ENCODE measurements at regions not wholly inside any gene's neighbourhood (a gene's known extent, or its start where the extent isn't known, plus 50 kb on each side); places are given as distances from the start of the nearest gene placed in this dataset.

GRCh38 chr20:52921340-52921739, 50.8 kb upstream of the TSHZ2 start:
- DNase-seq: no peak

DNA sequence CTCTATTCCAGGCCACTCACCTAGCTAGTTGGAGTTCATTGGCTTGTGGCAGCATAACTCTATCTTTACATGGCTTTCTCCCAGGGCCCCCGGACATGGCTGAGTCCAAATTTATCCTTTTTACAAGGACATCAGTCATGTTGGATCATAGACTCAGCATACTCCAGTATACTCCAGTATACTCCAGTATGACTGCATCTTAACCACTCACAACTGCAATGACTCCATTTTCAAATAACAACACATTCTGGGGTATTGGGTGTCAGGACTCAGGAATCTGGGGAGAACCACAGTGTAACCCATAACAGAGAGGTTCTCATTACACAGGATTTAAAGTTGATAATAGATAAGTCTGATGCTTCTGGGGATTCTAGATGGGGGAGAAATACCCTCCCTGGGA, 53.8 kb upstream of the TSHZ2 start:
- DNase-seq: no peak

DNA sequence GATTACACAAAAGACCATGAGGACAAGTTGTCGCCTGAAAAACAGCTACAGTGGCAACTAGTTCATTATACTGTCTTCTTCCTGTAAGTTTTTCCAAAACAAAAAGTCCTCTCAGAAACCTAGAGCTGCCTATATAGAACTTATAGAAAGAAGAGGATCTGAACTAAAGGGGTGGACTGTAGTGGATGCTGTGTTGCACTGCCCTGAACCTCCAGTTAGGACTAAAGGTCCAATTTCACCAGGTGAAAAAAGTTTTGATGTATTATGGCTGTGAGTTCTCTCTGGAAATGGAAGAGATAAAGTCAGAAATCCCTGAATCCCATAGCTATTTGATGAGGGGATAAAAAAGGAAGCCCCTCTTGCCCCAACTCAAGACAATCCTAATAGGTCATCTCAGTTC, 56.6 kb upstream of the TSHZ2 start:
- no peak for DNase-seq

GRCh38 chr20:52914870-52915269, 57.3 kb upstream of the TSHZ2 start:
- no peak for DNase-seq

- DNase-seq: no peak
Measured at GRCh38 chr20:52913650-52914387, 58.3 kb upstream of the TSHZ2 start.

DNA sequence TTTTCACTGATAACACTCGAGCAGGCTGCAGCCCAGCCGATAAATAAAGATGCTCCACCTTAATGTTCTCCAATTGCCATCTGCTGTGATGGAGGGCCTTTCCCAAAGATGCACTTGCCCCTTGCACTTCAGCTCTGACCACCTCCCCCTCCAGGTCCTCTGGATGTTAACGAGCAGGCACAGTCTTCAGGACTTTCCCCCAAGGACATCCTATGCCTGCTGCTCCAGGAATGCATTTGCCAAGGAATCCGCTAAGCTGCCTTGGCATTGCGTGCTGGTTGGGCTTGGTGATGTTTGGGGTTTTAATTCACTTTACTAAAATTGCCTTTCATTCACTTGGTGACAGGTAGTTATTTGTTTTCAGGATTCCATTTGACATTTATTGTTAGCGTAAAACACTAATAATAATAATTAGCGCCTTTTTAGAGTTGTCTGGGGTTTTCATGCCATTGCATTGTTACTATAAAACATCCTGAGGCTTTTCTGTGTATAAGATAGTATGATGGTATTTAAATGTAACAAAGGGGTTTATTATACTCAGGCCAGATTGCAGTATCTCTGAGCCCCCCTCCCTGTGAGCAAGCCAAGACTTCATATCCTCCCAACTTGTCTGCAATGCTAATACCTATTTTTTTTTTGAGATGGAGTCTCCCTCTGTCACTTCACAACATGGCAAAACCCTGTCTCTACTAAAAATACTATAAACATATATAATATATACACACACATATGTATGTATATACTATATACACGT, 66.7 kb upstream of the TSHZ2 start:
- DNase-seq: no peak

- no peak for DNase-seq
Measured at GRCh38 chr20:52904837-52905236, 67.3 kb upstream of the TSHZ2 start.

- no peak for DNase-seq
Measured at GRCh38 chr20:52899041-52899608, 73.0 kb upstream of the TSHZ2 start.

GRCh38 chr20:52896348-52896747, 75.8 kb upstream of the TSHZ2 start:
- no peak for DNase-seq

DNA sequence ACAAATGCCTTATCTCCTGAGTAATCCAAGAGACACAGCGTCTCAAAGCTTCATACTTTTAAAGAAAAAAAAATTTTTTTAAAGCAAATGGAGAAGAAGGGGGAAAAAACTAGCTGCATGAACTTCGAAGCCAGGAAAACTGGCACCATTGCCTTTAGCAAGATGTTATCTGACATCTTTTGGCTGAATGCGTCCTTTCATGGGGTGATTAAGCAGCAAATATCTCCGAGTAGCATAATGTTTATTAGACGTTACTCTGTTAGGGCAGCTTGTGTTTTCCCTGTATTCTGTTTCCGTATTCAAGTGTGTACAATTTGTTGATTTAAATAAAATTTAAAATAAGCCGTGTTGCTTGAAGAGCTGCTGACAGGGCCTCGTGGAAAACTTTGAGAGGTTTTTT, 76.5 kb upstream of the TSHZ2 start:
- DNase-seq: no peak

DNA sequence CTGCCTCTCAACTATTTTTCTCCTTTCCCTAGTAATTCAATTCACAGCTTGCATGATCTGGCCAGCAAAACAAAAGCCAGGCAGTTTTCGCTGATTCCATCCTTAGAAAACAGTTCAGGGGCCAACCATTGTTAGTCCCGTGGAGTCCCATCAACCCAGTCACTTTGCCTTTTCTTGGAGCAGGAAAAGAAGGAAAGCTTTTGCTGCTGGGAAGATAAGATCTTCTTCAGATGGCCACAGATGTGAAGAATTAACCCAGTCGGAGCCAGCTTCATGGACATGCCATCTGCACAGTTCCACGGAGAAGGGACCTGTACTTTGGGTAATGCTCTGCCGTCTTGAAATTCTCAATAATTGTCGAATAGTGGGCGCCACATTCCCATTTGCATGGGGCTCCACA, 76.9 kb upstream of the TSHZ2 start:
- no peak for DNase-seq

- DNase-seq: no peak
Measured at GRCh38 chr20:52893498-52893897, 78.7 kb upstream of the TSHZ2 start.

DNA sequence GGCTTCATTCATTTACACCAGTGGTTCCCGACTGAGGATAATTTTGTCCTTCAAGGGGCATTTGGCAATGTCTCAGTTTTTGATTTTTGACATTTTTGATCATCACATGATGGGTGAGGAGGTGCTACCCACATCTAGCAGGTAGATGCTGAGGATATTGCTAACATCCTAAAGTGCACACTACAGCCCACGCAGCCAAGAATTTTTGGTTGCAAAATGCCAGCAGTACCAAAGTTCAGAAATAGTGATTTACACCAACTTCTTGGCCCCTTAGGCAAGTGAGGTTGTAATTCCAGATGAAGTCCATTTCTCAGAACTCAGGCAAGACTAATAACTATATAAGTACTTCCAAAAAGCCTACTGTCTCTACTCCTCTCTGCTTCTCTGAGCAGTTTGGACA, 80.1 kb upstream of the TSHZ2 start:
- DNase-seq: no peak

DNA sequence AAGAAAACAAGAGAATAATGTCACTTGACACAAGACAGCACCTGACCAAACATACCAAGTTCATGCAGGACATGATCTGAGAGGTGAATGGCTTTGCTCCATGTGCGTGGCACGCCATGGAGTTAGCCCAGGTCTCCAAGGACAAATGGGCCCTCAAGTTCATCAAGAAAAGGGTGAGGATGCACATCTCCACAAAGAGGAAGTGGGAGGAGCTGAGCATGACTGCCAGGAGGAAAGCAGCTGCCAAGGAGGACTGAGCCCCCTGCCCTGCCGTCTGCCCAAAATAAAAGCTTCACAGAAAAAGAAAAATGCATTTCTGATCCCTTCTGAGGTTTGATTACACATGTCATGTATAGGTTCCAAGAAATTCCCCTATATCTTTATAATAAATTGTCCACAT, 82.0 kb upstream of the TSHZ2 start:
- DNase-seq: no peak

DNA sequence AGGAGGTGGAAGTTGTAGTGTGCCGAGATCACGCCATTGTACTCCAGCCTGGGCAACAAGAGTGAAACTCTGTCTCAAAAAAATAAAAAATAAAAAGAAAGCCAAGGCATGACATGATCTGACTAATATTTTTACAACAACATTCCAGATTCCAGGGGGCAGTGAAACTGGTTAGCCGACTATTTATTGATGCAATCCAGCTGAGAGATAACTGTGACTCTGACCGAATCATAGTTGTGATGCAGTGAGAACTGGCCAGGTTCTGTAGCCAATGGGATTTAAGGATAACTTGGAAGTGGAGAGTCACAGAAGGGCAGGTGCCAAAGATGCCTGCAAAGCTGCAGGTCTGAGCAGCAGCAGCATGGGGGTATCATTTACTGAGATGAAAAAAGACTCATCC, 82.9 kb upstream of the TSHZ2 start:
- no peak for DNase-seq

GRCh38 chr20:52888096-52888495, 84.1 kb upstream of the TSHZ2 start:
- DNase-seq: no peak

GRCh38 chr20:52880997-52881396, 91.2 kb upstream of the TSHZ2 start:
- no peak for DNase-seq

DNA sequence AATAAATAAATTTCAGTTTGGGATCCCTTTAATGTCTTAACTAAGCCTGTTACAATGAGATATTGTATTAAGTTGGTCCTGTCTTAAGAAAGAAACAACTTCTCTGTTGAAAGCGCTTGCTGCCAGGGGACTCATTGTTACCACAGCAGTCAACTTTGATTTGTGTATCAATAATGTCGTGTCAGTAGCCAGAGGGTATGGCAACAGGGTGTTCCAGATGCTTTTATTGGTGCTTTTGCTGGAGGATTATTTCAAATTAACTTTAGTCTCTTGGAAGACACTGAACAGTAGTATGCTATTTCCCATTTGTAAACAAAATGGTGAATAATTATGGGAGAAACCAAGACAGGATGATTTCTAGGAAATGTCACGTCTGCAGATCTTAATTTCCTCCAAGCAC, 91.9 kb upstream of the TSHZ2 start:
- DNase-seq: no peak

DNA sequence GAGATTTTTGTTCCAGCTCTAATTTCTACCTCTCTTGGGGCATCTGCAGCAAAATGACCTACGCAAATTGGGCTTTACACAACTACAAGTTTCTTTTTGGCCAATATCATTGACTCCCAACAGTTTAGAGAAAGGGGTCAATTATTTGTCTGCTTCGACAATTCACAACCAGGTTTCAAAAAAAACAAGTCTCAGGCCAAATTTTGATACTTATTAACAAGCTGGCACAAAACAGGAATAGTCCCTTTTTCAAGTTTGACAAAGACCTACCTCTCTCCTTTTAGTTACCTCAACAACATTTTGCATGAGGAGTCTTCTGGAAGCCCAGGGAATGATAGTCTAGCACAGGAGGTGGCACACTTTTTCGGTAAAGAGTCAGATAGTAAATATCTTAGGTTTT, 97.9 kb upstream of the TSHZ2 start:
- no peak for DNase-seq

GRCh38 chr20:52869698-52870501, 102.3 kb upstream of the TSHZ2 start:
- no peak for DNase-seq

- DNase-seq: no peak
Measured at GRCh38 chr20:52869276-52869675, 102.9 kb upstream of the TSHZ2 start.

- no peak for DNase-seq
Measured at GRCh38 chr20:52867305-52867704, 104.9 kb upstream of the TSHZ2 start.

GRCh38 chr20:52864916-52865605, 107.1 kb upstream of the TSHZ2 start:
- DNase-seq: no peak
